Astrocyte (in vitro differentiated cells and primary cell): ENCODE measurements at regions not wholly inside any gene's neighbourhood (a gene's known extent, or its start where the extent isn't known, plus 50 kb on each side); places are given as distances from the start of the nearest gene placed in this dataset.

ENCODE experiments used
- DNase-seq: peaks from one replicate; pipeline ENCODE4 v3.0.0-alpha.2; 2010; ENCODE audit warnings: low read depth
- FAIRE-seq: peaks from 2 replicates; lab custom pipeline; 2011; peaks lifted over from hg19 to GRCh38; lab: Jason Lieb, UNC
- H2AFZ ChIP-seq: 2 replicates; pipeline ENCODE4 v1.6.0; 2012; ENCODE audit warnings: low read depth, low read length, inconsistent platforms
- H3K27ac ChIP-seq: 2 replicates; pipeline ENCODE4 v1.5.1; 2011; ENCODE audit warnings: low read depth, low read length, inconsistent platforms
- H3K27me3 ChIP-seq: 2 replicates; pipeline ENCODE4 v1.6.0; 2011; ENCODE audit warnings: low read length, inconsistent platforms; ENCODE audit not compliant: insufficient read depth
- H3K36me3 ChIP-seq: 2 replicates; pipeline ENCODE4 v1.5.1; 2011; ENCODE audit warnings: low read length, inconsistent platforms; ENCODE audit not compliant: insufficient read depth
- H3K4me1 ChIP-seq: 2 replicates; pipeline ENCODE4 v1.5.1; 2011; ENCODE audit warnings: low read length, inconsistent platforms; ENCODE audit not compliant: insufficient read depth
- H3K4me2 ChIP-seq: 2 replicates; pipeline ENCODE4 v1.6.0; 2012; ENCODE audit warnings: low read length, inconsistent platforms
- H3K4me3 ChIP-seq: 2 replicates; pipeline ENCODE4 v1.5.1; 2011; ENCODE audit warnings: low read depth, mild to moderate bottlenecking, low read length, inconsistent platforms; ENCODE audit not compliant: insufficient read depth
- H3K79me2 ChIP-seq: 2 replicates; pipeline ENCODE4 v1.6.0; 2012; ENCODE audit warnings: mild to moderate bottlenecking, low read length, inconsistent platforms; ENCODE audit not compliant: insufficient read depth
- H3K9ac ChIP-seq: 2 replicates; pipeline ENCODE4 v1.6.0; 2012; ENCODE audit warnings: mild to moderate bottlenecking, low read length, inconsistent platforms
- H3K9me3 ChIP-seq: 2 replicates; pipeline ENCODE4 v1.5.1; 2012; ENCODE audit warnings: low read depth, mild to moderate bottlenecking, low read length, inconsistent platforms; ENCODE audit not compliant: insufficient read depth
- H4K20me1 ChIP-seq: 2 replicates; pipeline ENCODE4 v1.6.0; 2012; ENCODE audit warnings: low read length, inconsistent platforms; ENCODE audit not compliant: insufficient read depth
- H3K27ac Mint-ChIP-seq: one replicate; pipeline ENCODE4 v1.8.0; 2021; ENCODE audit warnings: mild to moderate bottlenecking, mixed read lengths; ENCODE audit not compliant: unreplicated experiment
- H3K27me3 Mint-ChIP-seq: one replicate; pipeline ENCODE4 v1.8.0; 2021; ENCODE audit warnings: low read depth, mixed read lengths; ENCODE audit not compliant: unreplicated experiment
- H3K36me3 Mint-ChIP-seq: one replicate; pipeline ENCODE4 v1.8.0; 2021; ENCODE audit warnings: low read depth, mixed read lengths; ENCODE audit not compliant: unreplicated experiment
- H3K4me1 Mint-ChIP-seq: one replicate; pipeline ENCODE4 v1.8.0; 2021; ENCODE audit warnings: low read depth, mixed read lengths; ENCODE audit not compliant: unreplicated experiment
- H3K4me3 Mint-ChIP-seq: one replicate; pipeline ENCODE4 v1.8.0; 2021; ENCODE audit warnings: mild to moderate bottlenecking, moderate library complexity, mixed read lengths; ENCODE audit not compliant: unreplicated experiment
- H3K9me3 Mint-ChIP-seq: one replicate; pipeline ENCODE4 v1.8.0; 2021; ENCODE audit warnings: mild to moderate bottlenecking, mixed read lengths; ENCODE audit not compliant: unreplicated experiment
- EZH2 ChIP-seq: IDR thresholded peaks from 2 replicates; pipeline ENCODE4 v1.6.1; 2012; ENCODE audit warnings: mild to moderate bottlenecking, low read length, inconsistent platforms; ENCODE audit not compliant: insufficient read depth
- TF ChIP-seq, protein P1 (sequence below): IDR thresholded peaks from 2 replicates; pipeline ENCODE4 v1.5.1; 2011; ENCODE audit warnings: low read depth, mild to moderate bottlenecking, inconsistent platforms, low read length, moderate library complexity; ENCODE audit not compliant: insufficient read depth

DNA sequence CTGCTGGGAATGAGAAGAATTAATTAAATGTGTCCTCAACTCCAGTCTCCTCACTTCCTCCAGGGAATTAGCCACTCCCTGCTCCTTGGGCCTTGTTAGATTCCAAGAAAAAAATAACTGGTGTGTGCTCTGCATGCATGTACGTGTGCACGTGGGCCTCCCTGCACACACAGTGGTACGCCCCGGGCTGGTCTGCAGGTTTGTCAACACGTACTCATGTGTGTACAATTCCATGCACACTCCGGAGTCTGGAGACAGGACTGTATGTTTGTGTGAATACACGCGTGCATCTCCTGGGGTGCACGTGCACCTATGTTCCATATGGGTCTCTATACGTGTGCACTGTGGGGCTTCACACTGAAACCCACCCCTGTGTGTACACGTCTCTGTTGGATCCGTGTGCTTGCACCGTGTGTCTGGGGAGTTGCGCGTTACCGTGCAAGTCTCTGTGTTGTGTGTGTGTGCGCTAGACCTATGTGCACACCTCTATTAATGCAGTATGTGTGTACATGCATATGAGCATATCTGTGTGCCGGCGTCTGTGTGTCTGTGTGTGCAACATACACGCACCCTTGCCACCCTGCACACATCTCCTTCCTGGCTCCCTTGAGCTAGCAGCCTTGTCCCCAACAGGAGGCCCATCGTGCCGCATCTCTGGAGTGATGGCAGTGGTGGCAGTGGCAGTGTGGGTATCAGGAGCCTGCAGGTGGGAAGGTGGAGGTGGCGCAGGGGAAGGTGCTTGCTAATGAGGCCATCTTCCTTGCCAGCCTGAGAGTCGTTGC lies 210.1 kb downstream of the TBC1D2B start:
- Histone ChIP-seq H2AFZ (no peak overlapping the region), H3K9ac (no peak overlapping the region), H3K27me3 (peaks cover 3% of the 10 kb centered on the region), H3K79me2 (no peaks in the 10 kb centered on the region), H3K4me2 (no peak overlapping the region), H3K36me3 (no peaks in the 10 kb centered on the region), H3K27ac (no peak overlapping the region), H4K20me1 (no peaks in the 10 kb centered on the region), H3K4me1 (peaks cover 4% of the 10 kb centered on the region), H3K4me3 (no peak overlapping the region), H3K9me3 (no peaks in the 10 kb centered on the region)
- Mint-ChIP-seq H3K36me3 (no peaks in the 10 kb centered on the region), H3K9me3 (no peaks in the 10 kb centered on the region), H3K4me3 (no peak overlapping the region), H3K27me3 (peaks cover 31% of the 10 kb centered on the region), H3K27ac (no peak overlapping the region), H3K4me1 (peaks cover 16% of the 10 kb centered on the region)
- TF ChIP-seq EZH2: no peak
- TF ChIP-seq, protein P1, sequence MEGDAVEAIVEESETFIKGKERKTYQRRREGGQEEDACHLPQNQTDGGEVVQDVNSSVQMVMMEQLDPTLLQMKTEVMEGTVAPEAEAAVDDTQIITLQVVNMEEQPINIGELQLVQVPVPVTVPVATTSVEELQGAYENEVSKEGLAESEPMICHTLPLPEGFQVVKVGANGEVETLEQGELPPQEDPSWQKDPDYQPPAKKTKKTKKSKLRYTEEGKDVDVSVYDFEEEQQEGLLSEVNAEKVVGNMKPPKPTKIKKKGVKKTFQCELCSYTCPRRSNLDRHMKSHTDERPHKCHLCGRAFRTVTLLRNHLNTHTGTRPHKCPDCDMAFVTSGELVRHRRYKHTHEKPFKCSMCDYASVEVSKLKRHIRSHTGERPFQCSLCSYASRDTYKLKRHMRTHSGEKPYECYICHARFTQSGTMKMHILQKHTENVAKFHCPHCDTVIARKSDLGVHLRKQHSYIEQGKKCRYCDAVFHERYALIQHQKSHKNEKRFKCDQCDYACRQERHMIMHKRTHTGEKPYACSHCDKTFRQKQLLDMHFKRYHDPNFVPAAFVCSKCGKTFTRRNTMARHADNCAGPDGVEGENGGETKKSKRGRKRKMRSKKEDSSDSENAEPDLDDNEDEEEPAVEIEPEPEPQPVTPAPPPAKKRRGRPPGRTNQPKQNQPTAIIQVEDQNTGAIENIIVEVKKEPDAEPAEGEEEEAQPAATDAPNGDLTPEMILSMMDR: no peak
- FAIRE-seq (no peak), DNase-seq (no peak)

GRCh38 chr15:77866596-77867125 lies 210.8 kb downstream of the TBC1D2B start:
- Histone ChIP-seq H3K27ac (no peak overlapping the region), H3K79me2 (no peaks in the 10 kb centered on the region), H3K9me3 (no peaks in the 10 kb centered on the region), H3K36me3 (no peaks in the 10 kb centered on the region), H4K20me1 (no peaks in the 10 kb centered on the region), H2AFZ (no peak overlapping the region), H3K4me1 (peaks cover 4% of the 10 kb centered on the region), H3K4me2 (no peak overlapping the region), H3K9ac (no peak overlapping the region), H3K4me3 (no peak overlapping the region), H3K27me3 (peaks cover 3% of the 10 kb centered on the region)
- no peaks in the 10 kb centered on the region for H3K36me3 Mint-ChIP-seq
- no peak for TF ChIP-seq EZH2
- TF ChIP-seq, protein P1: no peak
- DNase-seq (no peak), FAIRE-seq (no peak)
- no peaks in the 10 kb centered on the region for H3K9me3 Mint-ChIP-seq
- no peak overlapping the region for H3K27ac Mint-ChIP-seq
- no peak overlapping the region for H3K4me3 Mint-ChIP-seq
- peaks cover 31% of the 10 kb centered on the region for H3K27me3 Mint-ChIP-seq
- peaks cover 16% of the 10 kb centered on the region for H3K4me1 Mint-ChIP-seq

DNA sequence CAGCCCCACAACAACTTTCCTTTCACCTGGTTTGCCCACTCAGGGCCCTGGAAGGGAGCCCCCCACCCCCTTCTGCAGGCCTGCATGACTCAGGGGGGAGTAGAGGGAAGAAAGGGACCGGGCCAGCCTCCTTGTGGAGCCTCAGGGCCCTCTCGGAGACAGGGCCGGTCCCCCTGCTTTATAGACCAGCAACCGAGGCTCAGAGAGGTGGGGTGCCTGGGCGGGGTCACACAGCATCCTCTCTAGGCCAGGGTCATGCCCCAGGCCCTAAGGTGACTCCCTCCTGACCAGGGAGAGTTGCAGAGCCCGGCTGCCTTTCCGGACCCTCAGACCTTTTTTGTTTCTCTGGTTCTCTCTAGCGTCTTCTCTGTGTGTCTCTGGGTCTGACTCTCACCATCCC lies 211.3 kb downstream of the TBC1D2B start:
- FAIRE-seq: no peak
- Histone ChIP-seq H3K79me2 (no peaks in the 10 kb centered on the region), H3K4me2 (no peak overlapping the region), H3K27me3 (peaks cover 3% of the 10 kb centered on the region), H3K4me1 (peaks cover 4% of the 10 kb centered on the region), H4K20me1 (no peaks in the 10 kb centered on the region), H3K36me3 (no peaks in the 10 kb centered on the region), H3K9ac (no peak overlapping the region), H2AFZ (no peak overlapping the region), H3K9me3 (no peaks in the 10 kb centered on the region), H3K4me3 (no peak overlapping the region), H3K27ac (no peak overlapping the region)
- Mint-ChIP-seq H3K27ac (no peak overlapping the region), H3K4me3 (no peak overlapping the region), H3K36me3 (no peaks in the 10 kb centered on the region), H3K4me1 (peaks cover 14% of the 10 kb centered on the region), H3K9me3 (no peaks in the 10 kb centered on the region), H3K27me3 (peaks cover 30% of the 10 kb centered on the region)
- TF ChIP-seq, protein P1: no peak
- no peak for TF ChIP-seq EZH2
- DNase-seq: no peak
